ENCODE measurements at regions not wholly inside any gene's neighbourhood (a gene's known extent, or its start where the extent isn't known, plus 50 kb on each side); places are given as distances from the start of the nearest gene placed in this dataset.

GRCh38 chr12:5177096-5177495 is 133.4 kb downstream of the KCNA5 start:
- H3K27ac Mint-ChIP-seq, result no peak overlapping the region
- no peaks in the 10 kb centered on the region for H3K4me1 Mint-ChIP-seq
- no peaks in the 10 kb centered on the region for H3K36me3 Mint-ChIP-seq
- H3K4me3 Mint-ChIP-seq, result no peak overlapping the region
- DNase-seq, result no peak
- H3K9me3 Mint-ChIP-seq, result no peaks in the 10 kb centered on the region
- H3K27me3 Mint-ChIP-seq, result peaks cover 15% of the 10 kb centered on the region

GRCh38 chr12:5177731-5178130 is 134.1 kb downstream of the KCNA5 start:
- Mint-ChIP-seq H3K4me1 (no peaks in the 10 kb centered on the region), H3K27me3 (peaks cover 14% of the 10 kb centered on the region), H3K36me3 (no peaks in the 10 kb centered on the region), H3K27ac (no peak overlapping the region), H3K4me3 (no peak overlapping the region), H3K9me3 (no peaks in the 10 kb centered on the region)
- no peak for DNase-seq

- H3K36me3 Mint-ChIP-seq, result no peaks in the 10 kb centered on the region
- no peak overlapping the region for H3K4me3 Mint-ChIP-seq
- DNase-seq, result no peak
- H3K9me3 Mint-ChIP-seq, result no peaks in the 10 kb centered on the region
- peaks cover 9% of the 10 kb centered on the region for H3K27me3 Mint-ChIP-seq
- H3K27ac Mint-ChIP-seq, result no peak overlapping the region
- H3K4me1 Mint-ChIP-seq, result no peaks in the 10 kb centered on the region
Measured at GRCh38 chr12:5178571-5178970, 134.9 kb downstream of the KCNA5 start.

GRCh38 chr12:5180496-5180895 is 136.8 kb downstream of the KCNA5 start:
- DNase-seq, result no peak
- Mint-ChIP-seq H3K9me3 (no peaks in the 10 kb centered on the region), H3K27ac (no peak overlapping the region), H3K27me3 (peaks cover 8% of the 10 kb centered on the region), H3K4me3 (no peak overlapping the region), H3K36me3 (no peaks in the 10 kb centered on the region), H3K4me1 (no peaks in the 10 kb centered on the region)

GRCh38 chr12:5184186-5184585 is 140.5 kb downstream of the KCNA5 start:
- no peaks in the 10 kb centered on the region for H3K4me1 Mint-ChIP-seq
- H3K4me3 Mint-ChIP-seq, result no peak overlapping the region
- no peaks in the 10 kb centered on the region for H3K36me3 Mint-ChIP-seq
- peaks cover 3% of the 10 kb centered on the region for H3K27me3 Mint-ChIP-seq
- H3K27ac Mint-ChIP-seq, result no peak overlapping the region
- DNase-seq, result no peak
- no peaks in the 10 kb centered on the region for H3K9me3 Mint-ChIP-seq

GRCh38 chr12:5185435-5186069 is 141.9 kb downstream of the KCNA5 start:
- no peak for DNase-seq
- H3K9me3 Mint-ChIP-seq, result no peaks in the 10 kb centered on the region
- H3K4me3 Mint-ChIP-seq, result no peak overlapping the region
- no peaks in the 10 kb centered on the region for H3K4me1 Mint-ChIP-seq
- H3K27ac Mint-ChIP-seq, result no peak overlapping the region
- H3K36me3 Mint-ChIP-seq, result no peaks in the 10 kb centered on the region
- peaks cover 3% of the 10 kb centered on the region for H3K27me3 Mint-ChIP-seq

- Mint-ChIP-seq H3K36me3 (no peaks in the 10 kb centered on the region), H3K9me3 (no peaks in the 10 kb centered on the region), H3K27ac (no peak overlapping the region), H3K4me3 (no peak overlapping the region), H3K4me1 (no peaks in the 10 kb centered on the region), H3K27me3 (peaks cover 3% of the 10 kb centered on the region)
- DNase-seq, result no peak
Measured at GRCh38 chr12:5186715-5187114, 143.0 kb downstream of the KCNA5 start.

- Mint-ChIP-seq H3K27ac (no peak overlapping the region), H3K27me3 (peaks cover 3% of the 10 kb centered on the region)
Measured at GRCh38 chr12:5187136-5187535, 143.5 kb downstream of the KCNA5 start.

GRCh38 chr12:5188472-5188871 is 144.8 kb downstream of the KCNA5 start:
- no peak for DNase-seq

More at GRCh38 chr12:5187136-5187535, 143.5 kb downstream of the KCNA5 start:
- Mint-ChIP-seq H3K36me3 (no peaks in the 10 kb centered on the region), H3K4me1 (no peaks in the 10 kb centered on the region), H3K4me3 (no peak overlapping the region), H3K9me3 (no peaks in the 10 kb centered on the region)
- no peak for DNase-seq

GRCh38 chr12:5189173-5189572 is 145.5 kb downstream of the KCNA5 start:
- no peaks in the 10 kb centered on the region for H3K4me1 Mint-ChIP-seq
- no peaks in the 10 kb centered on the region for H3K9me3 Mint-ChIP-seq
- no peaks in the 10 kb centered on the region for H3K36me3 Mint-ChIP-seq
- H3K27ac Mint-ChIP-seq, result no peak overlapping the region
- H3K4me3 Mint-ChIP-seq, result no peak overlapping the region
- no peak for DNase-seq
- H3K27me3 Mint-ChIP-seq, result no peaks in the 10 kb centered on the region

More at GRCh38 chr12:5188472-5188871, 144.8 kb downstream of the KCNA5 start:
- H3K27ac Mint-ChIP-seq, result no peak overlapping the region
- no peak overlapping the region for H3K4me3 Mint-ChIP-seq
- H3K9me3 Mint-ChIP-seq, result no peaks in the 10 kb centered on the region
- no peaks in the 10 kb centered on the region for H3K36me3 Mint-ChIP-seq
- peaks cover 2% of the 10 kb centered on the region for H3K27me3 Mint-ChIP-seq
- H3K4me1 Mint-ChIP-seq, result no peaks in the 10 kb centered on the region

- Mint-ChIP-seq H3K4me1 (no peaks in the 10 kb centered on the region), H3K36me3 (no peaks in the 10 kb centered on the region), H3K27ac (no peak overlapping the region), H3K27me3 (peaks cover 2% of the 10 kb centered on the region), H3K4me3 (no peak overlapping the region), H3K9me3 (no peaks in the 10 kb centered on the region)
- no peak for DNase-seq
Measured at GRCh38 chr12:5191803-5192538, 148.3 kb downstream of the KCNA5 start.

- Mint-ChIP-seq H3K27ac (no peak overlapping the region), H3K36me3 (no peaks in the 10 kb centered on the region), H3K4me3 (no peak overlapping the region), H3K4me1 (no peaks in the 10 kb centered on the region), H3K9me3 (no peaks in the 10 kb centered on the region), H3K27me3 (peaks cover 4% of the 10 kb centered on the region)
- no peak for DNase-seq
Measured at GRCh38 chr12:5192726-5193125, 149.0 kb downstream of the KCNA5 start.

- peaks cover 11% of the 10 kb centered on the region for H3K27me3 Mint-ChIP-seq
Measured at GRCh38 chr12:5194306-5194705, 150.6 kb downstream of the KCNA5 start.

GRCh38 chr12:5195244-5195643 is 151.6 kb downstream of the KCNA5 start:
- Mint-ChIP-seq H3K4me3 (no peak overlapping the region), H3K27me3 (peaks cover 18% of the 10 kb centered on the region), H3K4me1 (no peaks in the 10 kb centered on the region), H3K36me3 (no peaks in the 10 kb centered on the region), H3K9me3 (no peaks in the 10 kb centered on the region), H3K27ac (no peak overlapping the region)
- no peak for DNase-seq

More at GRCh38 chr12:5194306-5194705, 150.6 kb downstream of the KCNA5 start:
- no peak for DNase-seq
- Mint-ChIP-seq H3K4me3 (no peak overlapping the region), H3K27ac (no peak overlapping the region), H3K36me3 (no peaks in the 10 kb centered on the region), H3K4me1 (no peaks in the 10 kb centered on the region), H3K9me3 (no peaks in the 10 kb centered on the region)

GRCh38 chr12:5195691-5196090 is 152.0 kb downstream of the KCNA5 start:
- Mint-ChIP-seq H3K36me3 (no peaks in the 10 kb centered on the region), H3K9me3 (no peaks in the 10 kb centered on the region), H3K27me3 (peaks cover 21% of the 10 kb centered on the region), H3K4me1 (no peaks in the 10 kb centered on the region), H3K27ac (no peak overlapping the region), H3K4me3 (no peak overlapping the region)
- no peak for DNase-seq

- H3K27me3 Mint-ChIP-seq, result peaks cover 25% of the 10 kb centered on the region
- H3K27ac Mint-ChIP-seq, result no peak overlapping the region
- H3K4me3 Mint-ChIP-seq, result no peak overlapping the region
- no peaks in the 10 kb centered on the region for H3K36me3 Mint-ChIP-seq
- H3K9me3 Mint-ChIP-seq, result no peaks in the 10 kb centered on the region
- DNase-seq, result no peak
- no peaks in the 10 kb centered on the region for H3K4me1 Mint-ChIP-seq
Measured at GRCh38 chr12:5197131-5197530, 153.5 kb downstream of the KCNA5 start.

Data from activated naive CD8-positive, alpha-beta T cell treated with anti-CD3 and anti-CD28 coated beads for 36 hours (primary cell).